Glutamatergic neuron (in vitro differentiated cells): ENCODE measurements at regions not wholly inside any gene's neighbourhood (a gene's known extent, or its start where the extent isn't known, plus 50 kb on each side); places are given as distances from the start of the nearest gene placed in this dataset.
"Not testable (repeated sequence)": the region's sequence is repeated elsewhere in the genome, so short reads cannot be mapped to it uniquely, and the experiment has no call there.

Experiments
- DNase-seq: peaks from one replicate; pipeline ENCODE4 v3.0.0; 2022
- H3K27ac Mint-ChIP-seq: one replicate; pipeline ENCODE4 v1.8.0; 2020; ENCODE audit warnings: mild to moderate bottlenecking, mixed read lengths, inconsistent platforms; ENCODE audit not compliant: unreplicated experiment
- H3K27me3 Mint-ChIP-seq: one replicate; pipeline ENCODE4 v1.8.0; 2020; ENCODE audit warnings: mild to moderate bottlenecking, moderate library complexity, mixed read lengths, inconsistent platforms; ENCODE audit not compliant: unreplicated experiment
- H3K36me3 Mint-ChIP-seq: one replicate; pipeline ENCODE4 v1.8.0; 2020; ENCODE audit warnings: mild to moderate bottlenecking, mixed read lengths, inconsistent platforms; ENCODE audit not compliant: unreplicated experiment
- H3K4me1 Mint-ChIP-seq: one replicate; pipeline ENCODE4 v1.8.0; 2020; ENCODE audit warnings: mild to moderate bottlenecking, low read depth, mixed read lengths, inconsistent platforms; ENCODE audit not compliant: unreplicated experiment
- H3K4me3 Mint-ChIP-seq: one replicate; pipeline ENCODE4 v1.8.0; 2020; ENCODE audit warnings: mild to moderate bottlenecking, mixed read lengths, inconsistent platforms; ENCODE audit not compliant: unreplicated experiment
- H3K9me3 Mint-ChIP-seq: one replicate; pipeline ENCODE4 v1.8.0; 2020; ENCODE audit warnings: mild to moderate bottlenecking, moderate library complexity, mixed read lengths, inconsistent platforms; ENCODE audit not compliant: unreplicated experiment
- CTCF ChIP-seq: fragments of 200-600 bp; sonication (generic); IDR thresholded peaks from one replicate; pipeline ENCODE4 v1.5.0; 2021; ENCODE audit not compliant: partially characterized antibody, unreplicated experiment

GRCh38 chr10:65793738-65794425, 1132.0 kb upstream of the LRRTM3 start:
- DNase-seq: no peak
- Mint-ChIP-seq H3K36me3 (no peaks in the 10 kb centered on the region), H3K27me3 (no peaks in the 10 kb centered on the region), H3K9me3 (no peaks in the 10 kb centered on the region), H3K27ac (no peak overlapping the region), H3K4me3 (no peak overlapping the region), H3K4me1 (no peaks in the 10 kb centered on the region)
- no peak for TF ChIP-seq CTCF

DNA sequence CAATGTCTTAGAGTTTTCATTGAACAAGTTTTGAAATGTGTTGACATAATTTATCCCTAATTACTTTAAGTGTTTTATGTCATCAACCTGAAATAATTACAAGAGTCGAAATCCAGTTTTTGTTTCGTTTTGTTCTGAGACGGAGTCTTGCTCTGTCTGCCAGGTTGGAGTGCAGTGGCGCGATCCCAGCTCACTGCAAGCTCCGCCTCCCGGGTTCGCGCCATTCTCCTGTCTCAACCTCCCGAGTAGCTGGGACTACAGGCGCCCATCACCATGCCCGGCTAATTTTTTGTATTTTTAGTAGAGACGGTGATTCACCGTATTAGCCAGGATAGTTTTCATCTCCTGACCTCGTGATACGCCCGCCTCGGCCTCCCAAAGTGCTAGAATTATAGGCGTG, 1131.0 kb upstream of the LRRTM3 start:
- H3K27me3 Mint-ChIP-seq: not testable (repeated sequence)

GRCh38 chr10:65796472-65796871, 1129.4 kb upstream of the LRRTM3 start:
- Mint-ChIP-seq H3K27me3 (no peaks in the 10 kb centered on the region), H3K36me3 (no peaks in the 10 kb centered on the region), H3K4me3 (no peak overlapping the region), H3K27ac (no peak overlapping the region), H3K9me3 (no peaks in the 10 kb centered on the region), H3K4me1 (no peaks in the 10 kb centered on the region)
- no peak for TF ChIP-seq CTCF
- no peak for DNase-seq

More for the DNA sequence above, 1131.0 kb upstream of the LRRTM3 start:
- not testable (repeated sequence) for H3K9me3 Mint-ChIP-seq, DNase-seq, H3K27ac Mint-ChIP-seq, H3K36me3 Mint-ChIP-seq, H3K4me3 Mint-ChIP-seq, H3K4me1 Mint-ChIP-seq

- no peak for TF ChIP-seq CTCF
- Mint-ChIP-seq H3K9me3 (no peaks in the 10 kb centered on the region), H3K27ac (no peak overlapping the region), H3K36me3 (no peaks in the 10 kb centered on the region), H3K4me3 (no peak overlapping the region), H3K4me1 (no peaks in the 10 kb centered on the region), H3K27me3 (no peaks in the 10 kb centered on the region)
- DNase-seq: no peak
Measured at GRCh38 chr10:65798133-65798532, 1127.7 kb upstream of the LRRTM3 start.

GRCh38 chr10:65802391-65802790, 1123.4 kb upstream of the LRRTM3 start:
- no peak for TF ChIP-seq CTCF
- Mint-ChIP-seq H3K27me3 (peaks cover 4% of the 10 kb centered on the region), H3K36me3 (no peaks in the 10 kb centered on the region), H3K27ac (no peak overlapping the region), H3K4me3 (no peak overlapping the region), H3K9me3 (no peaks in the 10 kb centered on the region), H3K4me1 (no peaks in the 10 kb centered on the region)
- no peak for DNase-seq

DNA sequence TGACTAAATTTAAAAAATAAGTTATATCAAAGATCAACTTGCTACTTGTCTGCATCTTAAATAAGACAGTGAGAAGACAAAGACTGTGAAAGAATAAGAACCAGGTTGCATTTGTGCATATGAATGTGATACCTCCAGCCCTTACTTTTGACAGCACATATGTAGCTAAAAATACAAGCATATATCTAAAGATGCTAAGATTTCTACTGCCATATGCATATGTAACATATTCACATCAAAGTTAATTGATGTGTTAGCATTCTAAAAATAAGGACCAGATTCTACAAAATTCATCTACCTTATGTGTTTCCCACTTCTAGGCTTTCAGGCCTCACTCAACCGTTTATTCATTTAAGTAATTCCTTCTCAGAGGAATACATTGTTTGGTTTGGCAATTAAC, 1120.3 kb upstream of the LRRTM3 start:
- no peaks in the 10 kb centered on the region for H3K36me3 Mint-ChIP-seq
- TF ChIP-seq CTCF: no peak
- H3K4me3 Mint-ChIP-seq: no peak overlapping the region
- H3K4me1 Mint-ChIP-seq: no peaks in the 10 kb centered on the region
- DNase-seq: no peak
- H3K27ac Mint-ChIP-seq: no peak overlapping the region
- peaks cover 4% of the 10 kb centered on the region for H3K27me3 Mint-ChIP-seq
- H3K9me3 Mint-ChIP-seq: no peaks in the 10 kb centered on the region
